SK-N-SH treated with all-trans-retinoic acid at 6 μM for 48 hours (cell line): ENCODE measurements at regions not wholly inside any gene's neighbourhood (a gene's known extent, or its start where the extent isn't known, plus 50 kb on each side); places are given as distances from the start of the nearest gene placed in this dataset.

Source experiments
- PATZ1 ChIP-seq: fragments of 250-450 bp; sonication (Bioruptor Pico); IDR thresholded peaks from 2 replicates; pipeline ENCODE4 v1.8.0; 2020; ENCODE audit warnings: mild to moderate bottlenecking, moderate library complexity, borderline replicate concordance
- PPARA ChIP-seq: fragments of 250-450 bp; sonication (Bioruptor Pico); IDR thresholded peaks from 2 replicates; pipeline ENCODE4 v1.5.0; 2020; ENCODE audit warnings: mild to moderate bottlenecking, borderline replicate concordance

GRCh38 chr5:118290204-118290603 is 698.1 kb downstream of the DTWD2 start:
- TF ChIP-seq PPARA (no peak), PATZ1 (CRISPR knock-in tag) (no peak)
